Thyroid gland (tissue), 4 donors: ENCODE measurements at regions not wholly inside any gene's neighbourhood (a gene's known extent, or its start where the extent isn't known, plus 50 kb on each side); places are given as distances from the start of the nearest gene placed in this dataset.

Source experiments
- DNase-seq, 2 donors: peaks; one replicate each; pipeline ENCODE4 v3.0.0-alpha.2; 2019
- H3K27ac ChIP-seq, 3 donors: fragments of 200-600 bp; sonication (generic); 1 replicate in 2 of 3; 2 replicates in 1 of 3; pipeline ENCODE4 v1.5.1; 2016 to 2019; ENCODE audit warnings: mild to moderate bottlenecking in 1 of 3, moderate library complexity in 1 of 3
- H3K27me3 ChIP-seq: fragments of 200-600 bp; sonication (generic); one replicate; pipeline ENCODE4 v1.5.1; 2019
- H3K36me3 ChIP-seq, 2 donors: fragments of 200-600 bp; sonication (generic); one replicate each; pipeline ENCODE4 v1.5.1; 2016 to 2019
- H3K4me1 ChIP-seq, 2 donors: fragments of 200-600 bp; sonication (generic); one replicate each; pipeline ENCODE4 v1.5.1; 2017 to 2019
- H3K4me3 ChIP-seq, 3 donors: fragments of 200-600 bp; sonication (generic); replicated peaks in 1 of 3; 1 replicate in 2 of 3; 2 replicates in 1 of 3; pipeline ENCODE4 v1.5.1; 2016; ENCODE audit warnings: mild to moderate bottlenecking in 1 of 3
- H3K9me3 ChIP-seq: fragments of 200-600 bp; sonication (generic); one replicate; pipeline ENCODE4 v1.5.1; 2017
- CTCF ChIP-seq, 6 experiments: fragments of 200-600 bp in 3 of 6; fragments of 450-650 bp in 3 of 6; sonication (generic) in 3 of 6; IDR thresholded peaks; one replicate each; pipeline ENCODE4 v1.5.1; 2016 to 2019; ENCODE audit warnings: antibody characterized with exemption in 6 of 6, mild to moderate bottlenecking in 2 of 6, inconsistent platforms in 1 of 6, moderate library complexity in 1 of 6
- POLR2A ChIP-seq, 2 donors: fragments of 450-650 bp; IDR thresholded peaks; one replicate each; pipeline ENCODE4 v1.6.1; 2017; ENCODE audit warnings: antibody characterized with exemption in 2 of 2, mild to moderate bottlenecking in 2 of 2, moderate library complexity in 1 of 2
- WGBS, 2 donors: methylation state at CpG; one replicate each; pipeline ENCODE4 v1.1.5; 2017; 5-methylcytosine and 5-hydroxymethylcytosine counted together
- intact Hi-C: fragments of 100-400 bp; cut with DNase I; formaldehyde crosslinking; loops from one replicate; pipeline ENCODE4 v1.15.1; 2023

GRCh38 chr18:78732273-78733210, 247.1 kb upstream of the SALL3 start:
- no peak for DNase-seq
- no peaks in the 10 kb centered on the region for H3K36me3 ChIP-seq

GRCh38 chr18:78733762-78734613, 245.6 kb upstream of the SALL3 start:
- no peak for DNase-seq
- TF ChIP-seq CTCF (IDR thresholded peaks at IDR 0.05): no peak
- TF ChIP-seq POLR2A (IDR thresholded peaks at IDR 0.05): no peak
- Histone ChIP-seq H3K36me3 (no peaks in the 10 kb centered on the region), H3K27ac (no peak overlapping the region), H3K4me1 (peaks cover 4 to 20% of the 10 kb centered on the region in 2 donors), H3K4me3 (no peak overlapping the region), H3K27me3 (no peaks in the 10 kb centered on the region), H3K9me3 (no peaks in the 10 kb centered on the region)
- intact Hi-C loops: no loop called here
- 85% methylated on average over 30 of the region's 30 CpGs for WGBS, 2 donors

More at GRCh38 chr18:78732273-78733210, 247.1 kb upstream of the SALL3 start:
- peaks cover 4 to 12% of the 10 kb centered on the region in 2 donors for H3K4me1 ChIP-seq
- TF ChIP-seq CTCF (IDR thresholded peaks at IDR 0.05) (no peak), POLR2A (IDR thresholded peaks at IDR 0.05) (no peak)
- H3K4me3 ChIP-seq: no peak overlapping the region
- H3K9me3 ChIP-seq: no peaks in the 10 kb centered on the region
- no peak overlapping the region for H3K27ac ChIP-seq
- 88 to 89% methylated on average over 14 of the region's 14 CpGs for WGBS, 2 donors
- intact Hi-C loops: no loop called here
- H3K27me3 ChIP-seq: no peaks in the 10 kb centered on the region

- Histone ChIP-seq H3K36me3 (no peaks in the 10 kb centered on the region), H3K4me3 (no peak overlapping the region), H3K27me3 (no peaks in the 10 kb centered on the region), H3K27ac (no peak overlapping the region), H3K4me1 (peaks cover 4 to 20% of the 10 kb centered on the region in 2 donors), H3K9me3 (no peaks in the 10 kb centered on the region)
- TF ChIP-seq POLR2A (IDR thresholded peaks at IDR 0.05): no peak
- no peak for TF ChIP-seq CTCF (IDR thresholded peaks at IDR 0.05)
- WGBS, 2 donors: 89 to 92% methylated on average over 9 of the region's 9 CpGs
- intact Hi-C loops: no loop called here
- no peak for DNase-seq
Measured at GRCh38 chr18:78734614-78734945, 245.0 kb upstream of the SALL3 start.

GRCh38 chr18:78735131-78736014, 244.2 kb upstream of the SALL3 start:
- no peak for DNase-seq
- intact Hi-C loops: no loop called here
- WGBS, 2 donors: 91 to 93% methylated on average over 29 to 39 of the region's 48 CpGs

More at GRCh38 chr18:78735131-78736014, 244.2 kb upstream of the SALL3 start:
- Histone ChIP-seq H3K4me1 (peaks cover 3 to 19% of the 10 kb centered on the region in 2 donors), H3K27me3 (no peaks in the 10 kb centered on the region), H3K9me3 (no peaks in the 10 kb centered on the region), H3K4me3 (no peak overlapping the region), H3K36me3 (no peaks in the 10 kb centered on the region), H3K27ac (no peak overlapping the region)
- TF ChIP-seq CTCF (IDR thresholded peaks at IDR 0.05) (no peak), POLR2A (IDR thresholded peaks at IDR 0.05) (no peak)
